Panc1 (cell line): ENCODE measurements at regions not wholly inside any gene's neighbourhood (a gene's known extent, or its start where the extent isn't known, plus 50 kb on each side); places are given as distances from the start of the nearest gene placed in this dataset.
"Not testable (repeated sequence)": the region's sequence is repeated elsewhere in the genome, so short reads cannot be mapped to it uniquely, and the experiment has no call there.

Source experiments
- ATAC-seq: fragments of 200-7000 bp; cut with Tn5 transposase; 2 replicates; pipeline ENCODE4 v1.9.1; 2020; ENCODE audit warnings: mild to moderate bottlenecking, moderate library complexity
- BruUV-seq: library from RNA; stranded (reverse); fragments of 400-500 nt; replicated peaks from 2 replicates; lab custom pipeline; 2021; lab: Mats Ljungman, UMichigan
- CTCF ChIA-PET: fragments of 300-600 bp; sonication (Branson Sonifier 250); formaldehyde crosslinking; loops from one replicate; lab custom pipeline; 2022; ENCODE audit warnings: antibody characterized with exemption; lab: Charles Lee
- POLR2A ChIA-PET: fragments of 300-600 bp; sonication (Branson Sonifier 250); formaldehyde crosslinking; loops from one replicate; lab custom pipeline; 2022; ENCODE audit warnings: antibody characterized with exemption; lab: Charles Lee
- DNase-seq: peaks from one replicate; pipeline ENCODE4 v3.0.0-alpha.2; 2010; ENCODE audit warnings: low read depth, low spot score
- H3K27ac ChIP-seq: 2 replicates; pipeline ENCODE4 v1.5.1; 2011; ENCODE audit warnings: mild to moderate bottlenecking, low read length, inconsistent platforms
- H3K27me3 ChIP-seq: fragments of 200-500 bp; sonication (Bioruptor generic); 2 replicates; pipeline ENCODE4 v1.6.0; 2014; ENCODE audit warnings: low read length, inconsistent platforms; ENCODE audit not compliant: control insufficient read depth, insufficient read depth
- H3K36me3 ChIP-seq: fragments of 200-500 bp; sonication (Bioruptor generic); 2 replicates; pipeline ENCODE4 v1.5.1; 2014; ENCODE audit warnings: inconsistent platforms, mild to moderate bottlenecking, low read length, moderate library complexity; ENCODE audit not compliant: control insufficient read depth, insufficient read depth
- H3K4me1 ChIP-seq: 2 replicates; pipeline ENCODE4 v1.5.1; 2011; ENCODE audit warnings: inconsistent platforms, mild to moderate bottlenecking, low read length, moderate library complexity; ENCODE audit not compliant: control insufficient read depth, insufficient read depth
- H3K4me3 ChIP-seq, 2 experiments: 2 replicates each; pipeline ENCODE4 v1.5.1; 2011 to 2012; ENCODE audit warnings: low read depth in 2 of 2, low read length in 2 of 2, mild to moderate bottlenecking in 2 of 2, inconsistent platforms in 1 of 2, moderate library complexity in 1 of 2
- H3K9me3 ChIP-seq: fragments of 200-500 bp; sonication (Bioruptor generic); 2 replicates; pipeline ENCODE4 v1.5.1; 2014; ENCODE audit warnings: low read depth, mild to moderate bottlenecking, inconsistent platforms, low read length, moderate library complexity; ENCODE audit not compliant: control insufficient read depth, insufficient read depth
- POLR2AphosphoS5 ChIP-seq: IDR thresholded peaks from 2 replicates; pipeline ENCODE4 v1.6.1; 2012; ENCODE audit warnings: mild to moderate bottlenecking, low read depth, low read length, moderate library complexity
- SIN3A ChIP-seq: IDR thresholded peaks from 2 replicates; pipeline ENCODE4 v1.6.1; 2012; ENCODE audit warnings: low read depth, mild to moderate bottlenecking, low read length, moderate library complexity, borderline replicate concordance; ENCODE audit not compliant: insufficient read depth
- TCF7L2 ChIP-seq: IDR thresholded peaks from 2 replicates; pipeline ENCODE4 v1.6.1; 2011; ENCODE audit warnings: mild to moderate bottlenecking, low read depth, low read length, inconsistent platforms
- in situ Hi-C: cut with HindIII; loops from 2 replicates; pipeline ENCODE4 v1.10.0; 2016; ENCODE audit warnings: low sequenced_read_pairs, low pct_unique_long_range_greater_than_20kb
- intact Hi-C: fragments of 100-400 bp; cut with micrococcal nuclease; formaldehyde crosslinking; loops from one replicate; pipeline ENCODE4 v1.10.0; 2022; ENCODE audit not compliant: unreplicated experiment
- TF ChIP-seq, protein P1 (sequence below), 2 experiments: IDR thresholded peaks; 2 replicates each; pipeline ENCODE4 v1.6.1; 2011 to 2012; ENCODE audit warnings: low read depth in 2 of 2, control low read depth in 1 of 2, low read length in 1 of 2, mild to moderate bottlenecking in 1 of 2, moderate library complexity in 1 of 2; ENCODE audit not compliant: insufficient read depth in 1 of 2
- TF ChIP-seq, protein P2 (sequence below): fragments of 450-650 bp; IDR thresholded peaks from 2 replicates; pipeline ENCODE4 v1.5.1; 2017; ENCODE audit warnings: mild to moderate bottlenecking

GRCh38 chr7:152541892-152542291 lies 106.1 kb upstream of the KMT2C start:
- CTCF ChIA-PET: no interaction called here
- ATAC-seq: no peak
- in situ Hi-C loops: no loop called here

DNA sequence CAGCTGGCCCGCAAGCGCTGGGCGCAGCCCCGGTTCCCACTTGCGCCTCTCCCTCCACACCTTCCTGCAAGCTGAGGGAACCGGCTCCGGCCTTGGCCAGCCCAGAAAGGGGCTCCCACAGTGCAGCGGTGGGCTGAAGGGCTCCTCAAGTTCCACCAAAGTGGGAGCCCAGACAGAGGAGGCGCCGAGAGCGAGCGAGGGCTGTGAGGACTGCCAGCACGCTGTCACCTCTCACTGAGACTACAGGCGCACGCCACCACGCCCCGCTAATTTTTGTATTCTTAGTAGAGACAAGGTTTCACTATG lies 103.3 kb upstream of the KMT2C start:
- CTCF ChIA-PET: not testable (repeated sequence)

More at GRCh38 chr7:152541892-152542291, 106.1 kb upstream of the KMT2C start:
- no TSS peak for BruUV-seq
- H3K27ac ChIP-seq: no peak overlapping the region
- H3K9me3 ChIP-seq: no peaks in the 10 kb centered on the region
- POLR2A ChIA-PET: no interaction called here
- no peaks in the 10 kb centered on the region for H3K27me3 ChIP-seq
- no peak overlapping the region for H3K4me3 ChIP-seq
- TF ChIP-seq, protein P1, sequence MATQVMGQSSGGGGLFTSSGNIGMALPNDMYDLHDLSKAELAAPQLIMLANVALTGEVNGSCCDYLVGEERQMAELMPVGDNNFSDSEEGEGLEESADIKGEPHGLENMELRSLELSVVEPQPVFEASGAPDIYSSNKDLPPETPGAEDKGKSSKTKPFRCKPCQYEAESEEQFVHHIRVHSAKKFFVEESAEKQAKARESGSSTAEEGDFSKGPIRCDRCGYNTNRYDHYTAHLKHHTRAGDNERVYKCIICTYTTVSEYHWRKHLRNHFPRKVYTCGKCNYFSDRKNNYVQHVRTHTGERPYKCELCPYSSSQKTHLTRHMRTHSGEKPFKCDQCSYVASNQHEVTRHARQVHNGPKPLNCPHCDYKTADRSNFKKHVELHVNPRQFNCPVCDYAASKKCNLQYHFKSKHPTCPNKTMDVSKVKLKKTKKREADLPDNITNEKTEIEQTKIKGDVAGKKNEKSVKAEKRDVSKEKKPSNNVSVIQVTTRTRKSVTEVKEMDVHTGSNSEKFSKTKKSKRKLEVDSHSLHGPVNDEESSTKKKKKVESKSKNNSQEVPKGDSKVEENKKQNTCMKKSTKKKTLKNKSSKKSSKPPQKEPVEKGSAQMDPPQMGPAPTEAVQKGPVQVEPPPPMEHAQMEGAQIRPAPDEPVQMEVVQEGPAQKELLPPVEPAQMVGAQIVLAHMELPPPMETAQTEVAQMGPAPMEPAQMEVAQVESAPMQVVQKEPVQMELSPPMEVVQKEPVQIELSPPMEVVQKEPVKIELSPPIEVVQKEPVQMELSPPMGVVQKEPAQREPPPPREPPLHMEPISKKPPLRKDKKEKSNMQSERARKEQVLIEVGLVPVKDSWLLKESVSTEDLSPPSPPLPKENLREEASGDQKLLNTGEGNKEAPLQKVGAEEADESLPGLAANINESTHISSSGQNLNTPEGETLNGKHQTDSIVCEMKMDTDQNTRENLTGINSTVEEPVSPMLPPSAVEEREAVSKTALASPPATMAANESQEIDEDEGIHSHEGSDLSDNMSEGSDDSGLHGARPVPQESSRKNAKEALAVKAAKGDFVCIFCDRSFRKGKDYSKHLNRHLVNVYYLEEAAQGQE (IDR thresholded peaks at IDR 0.05; ENCODE audit: insufficient read depth in 1 of 2, low read depth in 2 of 2, low read length in 1 of 2): no peak
- TF ChIP-seq, protein P2, sequence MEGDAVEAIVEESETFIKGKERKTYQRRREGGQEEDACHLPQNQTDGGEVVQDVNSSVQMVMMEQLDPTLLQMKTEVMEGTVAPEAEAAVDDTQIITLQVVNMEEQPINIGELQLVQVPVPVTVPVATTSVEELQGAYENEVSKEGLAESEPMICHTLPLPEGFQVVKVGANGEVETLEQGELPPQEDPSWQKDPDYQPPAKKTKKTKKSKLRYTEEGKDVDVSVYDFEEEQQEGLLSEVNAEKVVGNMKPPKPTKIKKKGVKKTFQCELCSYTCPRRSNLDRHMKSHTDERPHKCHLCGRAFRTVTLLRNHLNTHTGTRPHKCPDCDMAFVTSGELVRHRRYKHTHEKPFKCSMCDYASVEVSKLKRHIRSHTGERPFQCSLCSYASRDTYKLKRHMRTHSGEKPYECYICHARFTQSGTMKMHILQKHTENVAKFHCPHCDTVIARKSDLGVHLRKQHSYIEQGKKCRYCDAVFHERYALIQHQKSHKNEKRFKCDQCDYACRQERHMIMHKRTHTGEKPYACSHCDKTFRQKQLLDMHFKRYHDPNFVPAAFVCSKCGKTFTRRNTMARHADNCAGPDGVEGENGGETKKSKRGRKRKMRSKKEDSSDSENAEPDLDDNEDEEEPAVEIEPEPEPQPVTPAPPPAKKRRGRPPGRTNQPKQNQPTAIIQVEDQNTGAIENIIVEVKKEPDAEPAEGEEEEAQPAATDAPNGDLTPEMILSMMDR: no peak
- TF ChIP-seq POLR2AphosphoS5: no peak
- TF ChIP-seq SIN3A: no peak
- TF ChIP-seq TCF7L2: no peak
- no peak for DNase-seq
- intact Hi-C loops: no loop called here
- H3K36me3 ChIP-seq: no peaks in the 10 kb centered on the region
- no peaks in the 10 kb centered on the region for H3K4me1 ChIP-seq

GRCh38 chr7:152538346-152539189 lies 102.8 kb upstream of the KMT2C start:
- intact Hi-C loops, H3K9me3 ChIP-seq, H3K4me3 ChIP-seq, H3K36me3 ChIP-seq, ATAC-seq, DNase-seq, POLR2A ChIA-PET, BruUV-seq, in situ Hi-C loops, H3K27ac ChIP-seq, H3K27me3 ChIP-seq, H3K4me1 ChIP-seq, CTCF ChIA-PET: not testable (repeated sequence)

More for the DNA sequence above, 103.3 kb upstream of the KMT2C start:
- H3K27me3 ChIP-seq, H3K9me3 ChIP-seq, intact Hi-C loops, DNase-seq, POLR2A ChIA-PET, H3K36me3 ChIP-seq, BruUV-seq, H3K4me1 ChIP-seq, H3K27ac ChIP-seq, ATAC-seq, H3K4me3 ChIP-seq, in situ Hi-C loops: not testable (repeated sequence)
